Endodermal cell (in vitro differentiated cells): ENCODE measurements at regions not wholly inside any gene's neighbourhood (a gene's known extent, or its start where the extent isn't known, plus 50 kb on each side); places are given as distances from the start of the nearest gene placed in this dataset.
"Not testable (repeated sequence)": the region's sequence is repeated elsewhere in the genome, so short reads cannot be mapped to it uniquely, and the experiment has no call there.

Source experiments
- DNase-seq: peaks from one replicate; pipeline ENCODE4 v3.0.0-alpha.2; 2017
- H3K27ac ChIP-seq: 2 replicates; pipeline ENCODE4 v1.5.1; 2013; ENCODE audit warnings: mild to moderate bottlenecking, low read depth, low read length, moderate library complexity
- H3K27me3 ChIP-seq: 2 replicates; pipeline ENCODE4 v1.6.1; 2013; ENCODE audit warnings: mild to moderate bottlenecking, low read length, moderate library complexity; ENCODE audit not compliant: insufficient read depth, control insufficient read depth, poor library complexity, severe bottlenecking
- H3K36me3 ChIP-seq: 2 replicates; pipeline ENCODE4 v1.7.0; 2013; ENCODE audit warnings: mild to moderate bottlenecking, low read length, moderate library complexity; ENCODE audit not compliant: control insufficient read depth, insufficient read depth
- H3K4me1 ChIP-seq: one replicate; pipeline ENCODE4 v1.7.0; 2013; ENCODE audit warnings: low read length; ENCODE audit not compliant: control insufficient read depth, insufficient read depth
- H3K4me3 ChIP-seq: 2 replicates; pipeline ENCODE4 v1.5.1; 2013; ENCODE audit warnings: mild to moderate bottlenecking, low read length, moderate library complexity
- H3K9ac ChIP-seq: 2 replicates; pipeline ENCODE4 v1.6.1; 2013; ENCODE audit warnings: mild to moderate bottlenecking, low read length, moderate library complexity; ENCODE audit not compliant: poor library complexity, severe bottlenecking; ENCODE audit errors: extremely low read depth
- H3K9me3 ChIP-seq: 2 replicates; pipeline ENCODE4 v1.6.1; 2013; ENCODE audit warnings: mild to moderate bottlenecking, low read length, moderate library complexity; ENCODE audit not compliant: control insufficient read depth
- H3K27ac Mint-ChIP-seq: 2 replicates; pipeline ENCODE4 v1.8.0; 2020; ENCODE audit warnings: mixed read lengths
- H3K27me3 Mint-ChIP-seq: 2 replicates; pipeline ENCODE4 v1.8.0; 2021; ENCODE audit warnings: mild to moderate bottlenecking, mixed read lengths; ENCODE audit not compliant: insufficient read depth
- H3K36me3 Mint-ChIP-seq: 2 replicates; pipeline ENCODE4 v1.8.0; 2020; ENCODE audit warnings: low read depth, mixed read lengths
- H3K4me1 Mint-ChIP-seq: 2 replicates; pipeline ENCODE4 v1.8.0; 2020; ENCODE audit warnings: mixed read lengths
- H3K4me3 Mint-ChIP-seq: 2 replicates; pipeline ENCODE4 v1.8.0; 2020; ENCODE audit warnings: mild to moderate bottlenecking, moderate library complexity, mixed read lengths
- H3K9me3 Mint-ChIP-seq: 2 replicates; pipeline ENCODE4 v1.8.0; 2020; ENCODE audit warnings: mild to moderate bottlenecking, mixed read lengths
- WGBS, 2 experiments: methylation state at CpG; one replicate each; pipeline versions ENCODE4 v1.1.5 to v1.1.7; 2013; ENCODE audit warnings: missing lambda C conversion rate in 2 of 2, mixed read lengths in 1 of 2; ENCODE audit not compliant: insufficient coverage in 1 of 2, insufficient read length in 1 of 2; 5-methylcytosine and 5-hydroxymethylcytosine counted together
- TF ChIP-seq, protein P1 (sequence below): fragments of 200-600 bp; sonication (generic); conservative IDR thresholded peaks from 2 replicates; pipeline ENCODE4 v1.5.0; 2021; ENCODE audit warnings: antibody characterized with exemption, mild to moderate bottlenecking

- peaks cover 3% of the 10 kb centered on the region for H3K4me1 ChIP-seq
- Mint-ChIP-seq H3K4me1 (peaks cover 17% of the 10 kb centered on the region), H3K27me3 (no peaks in the 10 kb centered on the region), H3K27ac (no peak overlapping the region), H3K36me3 (no peaks in the 10 kb centered on the region), H3K4me3 (no peak overlapping the region), H3K9me3 (peaks cover 30% of the 10 kb centered on the region)
- H3K9ac ChIP-seq = no peak overlapping the region
- peaks cover 32% of the 10 kb centered on the region for H3K9me3 ChIP-seq
- H3K4me3 ChIP-seq = no peak overlapping the region
- WGBS, 2 experiments = 92% methylated on average over 2 of the region's 2 CpGs; no CpG with 5 or more reads in 1 of the 2 experiments
- TF ChIP-seq, protein P1, sequence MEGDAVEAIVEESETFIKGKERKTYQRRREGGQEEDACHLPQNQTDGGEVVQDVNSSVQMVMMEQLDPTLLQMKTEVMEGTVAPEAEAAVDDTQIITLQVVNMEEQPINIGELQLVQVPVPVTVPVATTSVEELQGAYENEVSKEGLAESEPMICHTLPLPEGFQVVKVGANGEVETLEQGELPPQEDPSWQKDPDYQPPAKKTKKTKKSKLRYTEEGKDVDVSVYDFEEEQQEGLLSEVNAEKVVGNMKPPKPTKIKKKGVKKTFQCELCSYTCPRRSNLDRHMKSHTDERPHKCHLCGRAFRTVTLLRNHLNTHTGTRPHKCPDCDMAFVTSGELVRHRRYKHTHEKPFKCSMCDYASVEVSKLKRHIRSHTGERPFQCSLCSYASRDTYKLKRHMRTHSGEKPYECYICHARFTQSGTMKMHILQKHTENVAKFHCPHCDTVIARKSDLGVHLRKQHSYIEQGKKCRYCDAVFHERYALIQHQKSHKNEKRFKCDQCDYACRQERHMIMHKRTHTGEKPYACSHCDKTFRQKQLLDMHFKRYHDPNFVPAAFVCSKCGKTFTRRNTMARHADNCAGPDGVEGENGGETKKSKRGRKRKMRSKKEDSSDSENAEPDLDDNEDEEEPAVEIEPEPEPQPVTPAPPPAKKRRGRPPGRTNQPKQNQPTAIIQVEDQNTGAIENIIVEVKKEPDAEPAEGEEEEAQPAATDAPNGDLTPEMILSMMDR = no peak
- H3K27ac ChIP-seq = no peak overlapping the region
- H3K36me3 ChIP-seq = no peaks in the 10 kb centered on the region
- no peaks in the 10 kb centered on the region for H3K27me3 ChIP-seq
- DNase-seq = no peak
These were observed 100.6 kb upstream of the APCDD1 start for GRCh38 chr18:10353791-10354190.

DNA sequence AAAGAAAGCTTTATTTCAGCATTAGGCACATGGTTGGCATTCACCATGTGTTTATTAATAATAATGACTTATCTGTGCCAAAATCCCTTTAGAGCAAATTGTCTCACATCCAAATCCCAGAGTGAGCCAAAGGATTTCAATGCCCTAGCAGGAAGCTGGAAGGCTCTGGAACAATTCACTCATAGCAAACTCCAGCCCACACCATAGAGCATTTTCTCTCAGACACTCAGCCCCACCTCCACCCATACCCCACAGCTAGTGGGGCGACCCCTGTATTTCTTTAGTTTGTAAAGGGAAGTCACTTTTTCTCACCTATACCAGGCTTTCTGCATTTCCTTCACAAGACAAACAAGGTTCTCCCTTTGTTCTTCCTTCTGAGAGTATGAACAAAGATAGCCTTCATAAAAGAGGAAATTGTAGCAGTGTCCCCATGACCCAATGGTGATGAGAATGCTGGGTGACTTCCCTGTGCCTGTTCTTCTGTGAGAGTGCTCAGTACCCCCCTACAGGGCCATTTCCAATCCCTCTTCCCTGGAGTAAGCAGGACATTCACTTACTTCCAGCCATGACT, 100.1 kb upstream of the APCDD1 start:
- Mint-ChIP-seq H3K27ac (no peak overlapping the region), H3K9me3 (peaks cover 30% of the 10 kb centered on the region), H3K27me3 (no peaks in the 10 kb centered on the region), H3K36me3 (no peaks in the 10 kb centered on the region), H3K4me1 (peaks cover 17% of the 10 kb centered on the region), H3K4me3 (no peak overlapping the region)
- no peaks in the 10 kb centered on the region for H3K27me3 ChIP-seq
- H3K4me3 ChIP-seq = no peak overlapping the region
- 89% methylated on average over 1 of the region's 1 CpG; no CpG with 5 or more reads in 1 of the 2 experiments for WGBS, 2 experiments
- H3K9me3 ChIP-seq = peaks cover 32% of the 10 kb centered on the region
- H3K4me1 ChIP-seq = peaks cover 3% of the 10 kb centered on the region
- no peak overlapping the region for H3K9ac ChIP-seq
- DNase-seq = no peak
- no peaks in the 10 kb centered on the region for H3K36me3 ChIP-seq
- H3K27ac ChIP-seq = no peak overlapping the region
- TF ChIP-seq, protein P1 = no peak

GRCh38 chr18:10354890-10355289, 99.5 kb upstream of the APCDD1 start:
- Mint-ChIP-seq H3K27ac (no peak overlapping the region), H3K9me3 (peaks cover 30% of the 10 kb centered on the region), H3K36me3 (no peaks in the 10 kb centered on the region), H3K4me1 (peaks cover 17% of the 10 kb centered on the region), H3K27me3 (no peaks in the 10 kb centered on the region), H3K4me3 (no peak overlapping the region)
- DNase-seq = no peak
- Histone ChIP-seq H3K27me3 (no peaks in the 10 kb centered on the region), H3K9me3 (peaks cover 32% of the 10 kb centered on the region), H3K4me3 (no peak overlapping the region), H3K27ac (no peak overlapping the region), H3K4me1 (peaks cover 3% of the 10 kb centered on the region), H3K36me3 (no peaks in the 10 kb centered on the region), H3K9ac (no peak overlapping the region)
- 78 to 97% methylated on average over 1 of the region's 1 CpG for WGBS, 2 experiments
- TF ChIP-seq, protein P1 = no peak

GRCh38 chr18:10356999-10357398, 97.4 kb upstream of the APCDD1 start:
- H3K9me3 ChIP-seq = peaks cover 32% of the 10 kb centered on the region
- not testable (repeated sequence) for H3K36me3 ChIP-seq, H3K9ac ChIP-seq, H3K27me3 Mint-ChIP-seq, H3K4me3 Mint-ChIP-seq, H3K27me3 ChIP-seq, H3K36me3 Mint-ChIP-seq, H3K27ac ChIP-seq, H3K27ac Mint-ChIP-seq, H3K4me1 ChIP-seq, DNase-seq
- peak overlapping the region; percentile 39 for H3K4me3 ChIP-seq
- Mint-ChIP-seq H3K9me3 (peaks cover 30% of the 10 kb centered on the region), H3K4me1 (peaks cover 11% of the 10 kb centered on the region)
